IMR-90 (cell line): ENCODE measurements at regions not wholly inside any gene's neighbourhood (a gene's known extent, or its start where the extent isn't known, plus 50 kb on each side); places are given as distances from the start of the nearest gene placed in this dataset.

Experiments
- ATAC-seq: fragments of 200-7000 bp; cut with Tn5 transposase; 2 replicates; pipeline ENCODE4 v1.9.1; 2020; ENCODE audit warnings: low read depth, mild to moderate bottlenecking, moderate library complexity
- BruUV-seq: library from RNA; stranded (reverse); fragments of 400-500 nt; replicated peaks from 2 replicates; lab custom pipeline; 2021; lab: Mats Ljungman, UMichigan
- CTCF ChIA-PET: fragments of 300-600 bp; formaldehyde crosslinking; extraction: SDS; loops from one replicate; lab custom pipeline; 2021; ENCODE audit warnings: antibody characterized with exemption; lab: Yijun Ruan, JAX
- POLR2A ChIA-PET: fragments of 300-600 bp; sonication (Branson Sonifier 250); formaldehyde crosslinking; loops from one replicate; lab custom pipeline; 2022; ENCODE audit warnings: antibody characterized with exemption; ENCODE audit not compliant: unreplicated experiment; lab: Charles Lee
- DNase-seq: peaks from one replicate; pipeline ENCODE4 v3.0.0; 2013
- H2AFZ ChIP-seq: replicated peaks from 2 replicates; pipeline ENCODE3; 2013; ENCODE audit warnings: low read length, mild to moderate bottlenecking; ENCODE audit not compliant: poor library complexity
- H2AK5ac ChIP-seq: 2 replicates; pipeline ENCODE4 v1.6.1; 2013; ENCODE audit warnings: low read depth, low read length, inconsistent platforms
- H2AK9ac ChIP-seq: replicated peaks from 2 replicates; pipeline ENCODE3; 2013; ENCODE audit warnings: mild to moderate bottlenecking, low read depth, low read length, moderate library complexity; ENCODE audit not compliant: poor library complexity
- H2BK120ac ChIP-seq: 2 replicates; pipeline ENCODE4 v1.6.1; 2013; ENCODE audit warnings: low read depth, low read length, inconsistent platforms
- H2BK15ac ChIP-seq: 3 replicates; pipeline ENCODE4 v1.6.1; 2013; ENCODE audit warnings: low read depth, low read length, inconsistent platforms
- H2BK20ac ChIP-seq: 2 replicates; pipeline ENCODE4 v1.6.1; 2013; ENCODE audit warnings: low read depth, mild to moderate bottlenecking, inconsistent platforms, low read length, moderate library complexity
- H2BK5ac ChIP-seq: 2 replicates; pipeline ENCODE4 v1.6.1; 2013; ENCODE audit warnings: mild to moderate bottlenecking, low read depth, low read length, inconsistent platforms; ENCODE audit not compliant: poor library complexity, severe bottlenecking
- H3K14ac ChIP-seq: replicated peaks from 2 replicates; pipeline ENCODE4 v1.6.1; 2013; ENCODE audit warnings: low read depth, low read length, inconsistent platforms
- H3K18ac ChIP-seq: 2 replicates; pipeline ENCODE4 v1.6.1; 2013; ENCODE audit warnings: low read depth, low read length, control low read depth
- H3K23ac ChIP-seq: 2 replicates; pipeline ENCODE4 v1.6.1; 2013; ENCODE audit warnings: low read depth, low read length, inconsistent platforms
- H3K27ac ChIP-seq: 2 replicates; pipeline ENCODE4 v1.5.1; 2013; ENCODE audit warnings: mild to moderate bottlenecking, control low read depth, low read length; ENCODE audit not compliant: insufficient read depth
- H3K27me3 ChIP-seq: 2 replicates; pipeline ENCODE4 v1.6.1; 2013; ENCODE audit warnings: low read length; ENCODE audit not compliant: control insufficient read depth, insufficient read depth
- H3K36me3 ChIP-seq: 2 replicates; pipeline ENCODE4 v1.6.1; 2013; ENCODE audit warnings: low read length, mixed read lengths; ENCODE audit not compliant: control insufficient read depth, insufficient read depth
- H3K4ac ChIP-seq: 2 replicates; pipeline ENCODE4 v1.6.1; 2013; ENCODE audit warnings: low read depth, low read length, inconsistent platforms
- H3K4me1 ChIP-seq: 2 replicates; pipeline ENCODE4 v1.6.1; 2013; ENCODE audit warnings: low read length, mixed read lengths; ENCODE audit not compliant: control insufficient read depth, insufficient read depth
- H3K4me2 ChIP-seq: 2 replicates; pipeline ENCODE4 v1.6.1; 2013; ENCODE audit warnings: low read depth, mild to moderate bottlenecking, control low read depth, low read length, moderate library complexity
- H3K4me3 ChIP-seq: 2 replicates; pipeline ENCODE4 v1.5.1; 2013; ENCODE audit warnings: low read depth, mild to moderate bottlenecking, control low read depth, low read length, moderate library complexity; ENCODE audit not compliant: insufficient read depth
- H3K56ac ChIP-seq: 2 replicates; pipeline ENCODE4 v1.6.1; 2013; ENCODE audit warnings: low read length, inconsistent platforms; ENCODE audit not compliant: insufficient read depth; ENCODE audit errors: extremely low read depth
- H3K79me1 ChIP-seq, 2 experiments: 2 replicates each; pipeline ENCODE4 v1.6.1; 2013; ENCODE audit warnings: low read length in 2 of 2, inconsistent platforms in 1 of 2, low read depth in 1 of 2
- H3K9ac ChIP-seq: 2 replicates; pipeline ENCODE4 v1.6.1; 2013; ENCODE audit warnings: low read depth, low read length, control low read depth
- H3K9me1 ChIP-seq: 2 replicates; pipeline ENCODE4 v1.6.1; 2013; ENCODE audit warnings: low read length, inconsistent platforms; ENCODE audit not compliant: insufficient read depth
- H3K9me3 ChIP-seq: 2 replicates; pipeline ENCODE4 v1.6.1; 2013; ENCODE audit warnings: low read length; ENCODE audit not compliant: control insufficient read depth, insufficient read depth
- H4K20me1 ChIP-seq: 2 replicates; pipeline ENCODE4 v1.6.1; 2013; ENCODE audit warnings: low read length, inconsistent platforms; ENCODE audit not compliant: insufficient read depth
- H4K5ac ChIP-seq: 2 replicates; pipeline ENCODE4 v1.6.1; 2013; ENCODE audit warnings: mild to moderate bottlenecking, low read depth, low read length, control low read depth
- H4K8ac ChIP-seq, 2 experiments: 2 replicates each; pipeline ENCODE4 v1.6.1; 2013; ENCODE audit warnings: low read depth in 2 of 2, low read length in 2 of 2, control low read depth in 1 of 2, inconsistent platforms in 1 of 2
- H4K91ac ChIP-seq: 2 replicates; pipeline ENCODE4 v1.6.1; 2013; ENCODE audit warnings: low read depth, low read length, inconsistent platforms; ENCODE audit not compliant: insufficient read depth
- CEBPB ChIP-seq: IDR thresholded peaks from 2 replicates; pipeline ENCODE4 v1.6.1; 2012; ENCODE audit warnings: low read depth, low read length, improper control_type of control experiment
- CTCF ChIP-seq: conservative IDR thresholded peaks from 2 replicates; pipeline ENCODE4 v1.5.1; 2012; ENCODE audit warnings: mild to moderate bottlenecking, low read depth, low read length, improper control_type of control experiment
- ELK1 ChIP-seq: fragments of 150-350 bp; IDR thresholded peaks from 2 replicates; pipeline ENCODE4 v1.6.1; 2016; ENCODE audit warnings: low read depth, mild to moderate bottlenecking, low read length, moderate library complexity, borderline replicate concordance
- FOS ChIP-seq: fragments of 150-350 bp; IDR thresholded peaks from 2 replicates; pipeline ENCODE4 v1.6.1; 2016; ENCODE audit warnings: low read depth, low read length
- MAFK ChIP-seq: IDR thresholded peaks from 2 replicates; pipeline ENCODE4 v1.6.1; 2012; ENCODE audit warnings: low read depth, low read length, improper control_type of control experiment
- MAZ ChIP-seq: IDR thresholded peaks from 2 replicates; pipeline ENCODE4 v1.6.1; 2012; ENCODE audit warnings: low read depth, mild to moderate bottlenecking, low read length, improper control_type of control experiment, moderate library complexity, borderline replicate concordance
- MXI1 ChIP-seq: IDR thresholded peaks from 2 replicates; pipeline ENCODE4 v1.6.1; 2012; ENCODE audit warnings: low read depth, mild to moderate bottlenecking, low read length, moderate library complexity, borderline replicate concordance
- NFE2L2 ChIP-seq: fragments of 150-350 bp; IDR thresholded peaks from 2 replicates; pipeline ENCODE4 v1.6.1; 2016; ENCODE audit warnings: low read depth, mild to moderate bottlenecking, low read length
- POLR2A ChIP-seq: IDR thresholded peaks from 2 replicates; pipeline ENCODE4 v1.6.1; 2012; ENCODE audit warnings: mild to moderate bottlenecking, low read depth, low read length
- RCOR1 ChIP-seq: IDR thresholded peaks from 2 replicates; pipeline ENCODE4 v1.6.1; 2012; ENCODE audit warnings: mild to moderate bottlenecking, low read length, improper control_type of control experiment; ENCODE audit not compliant: insufficient replicate concordance
- SMC3 ChIP-seq: fragments of 150-350 bp; IDR thresholded peaks from 2 replicates; pipeline ENCODE4 v1.6.1; 2016; ENCODE audit warnings: low read depth, mild to moderate bottlenecking, antibody characterized with exemption, low read length, moderate library complexity
- USF2 ChIP-seq: fragments of 150-350 bp; IDR thresholded peaks from 2 replicates; pipeline ENCODE4 v1.6.1; 2017; ENCODE audit warnings: mild to moderate bottlenecking, antibody characterized with exemption, low read length, low read depth
- WGBS, 2 experiments: methylation state at CpG; one replicate each; pipeline versions ENCODE4 v1.1.5 to v1.1.7; 2013; ENCODE audit warnings: missing lambda C conversion rate in 2 of 2; ENCODE audit not compliant: insufficient read length in 1 of 2; ENCODE audit errors: extremely low coverage in 2 of 2; 5-methylcytosine and 5-hydroxymethylcytosine counted together
- dilution Hi-C: fragments of 300-500 bp; cut with HindIII; formaldehyde crosslinking; loops from one replicate; pipeline ENCODE4 v1.14.3; 2018; ENCODE audit warnings: low sequenced_read_pairs; ENCODE audit not compliant: unreplicated experiment
- in situ Hi-C: fragments of 300-500 bp; cut with MboI; formaldehyde crosslinking; loops from 3 replicates; pipeline ENCODE4 v1.14.3; 2019; ENCODE audit warnings: low sequenced_read_pairs, inconsistent platforms, mixed read lengths
- intact Hi-C: fragments of 100-400 bp; cut with micrococcal nuclease; formaldehyde crosslinking; loops from 2 replicates; pipeline ENCODE4 v1.10.0; 2022

GRCh38 chr2:120825370-120826259 is 89.9 kb downstream of the GLI2 start:
- intact Hi-C loops = loop anchor here (2.0 to 10.0 kb wide), 3 partner anchors 112 to 243 kb away; no protein-coding TSS in a partner anchor
- ChIA-PET CTCF (interaction anchor here (1.0 kb wide), 1 partner anchor 89 kb away, joined by 4 read pairs; no protein-coding TSS in a partner anchor), POLR2A (interaction anchor here (0.8 kb wide), 1 partner anchor 89 kb away, joined by 4 read pairs; no protein-coding TSS in a partner anchor)
- DNase-seq (peak; percentile 90), ATAC-seq (peak; percentile 92)
- in situ Hi-C loops = no loop called here
- no peak overlapping the region for H3K9ac ChIP-seq
- H3K9me3 ChIP-seq = no peaks in the 10 kb centered on the region
- WGBS, 2 experiments = 49% methylated on average over 5 of the region's 13 CpGs; no CpG with 5 or more reads in 1 of the 2 experiments
- H3K9me1 ChIP-seq = peaks cover 47% of the 10 kb centered on the region
- H3K14ac ChIP-seq = peak overlapping the region; percentile 38; the same call in 1 of the 2 replicates
- peak overlapping the region; percentile 63 for H2BK5ac ChIP-seq
- H3K23ac ChIP-seq = peak overlapping the region; percentile 62
- peaks cover 6% of the 10 kb centered on the region for H3K36me3 ChIP-seq
- H2AK5ac ChIP-seq = peak overlapping the region; percentile 82
- H3K4me3 ChIP-seq = no peak overlapping the region
- no peaks in the 10 kb centered on the region for H3K27me3 ChIP-seq
- H3K56ac ChIP-seq = no peak overlapping the region
- H2BK20ac ChIP-seq = peak overlapping the region; percentile 64; the same call in 1 of the 2 replicates
- BruUV-seq = no TSS peak
- H3K18ac ChIP-seq = peak overlapping the region; percentile 22; the same call in 1 of the 2 replicates
- H3K27ac ChIP-seq = peak overlapping the region; percentile 63
- peak overlapping the region; percentile 10; the same call in 1 of the 3 replicates for H2BK15ac ChIP-seq
- peaks cover 33% of the 10 kb centered on the region for H3K4me1 ChIP-seq
- H4K20me1 ChIP-seq = peaks cover 72% of the 10 kb centered on the region
- peak overlapping the region; percentile 37 for H2AK9ac ChIP-seq
- dilution Hi-C loops = no loop called here
- H3K4me2 ChIP-seq = peak overlapping the region; percentile 82
- TF ChIP-seq CEBPB = peak; percentile 76
- TF ChIP-seq POLR2A = no peak
- TF ChIP-seq MXI1 = peak; percentile 40; the same call in 1 of the 2 replicates
- no peak; the same call in 1 of the 2 replicates for TF ChIP-seq SMC3
- no peak for TF ChIP-seq MAFK
- TF ChIP-seq RCOR1 = peak; percentile 12
- TF ChIP-seq CTCF = no peak
- TF ChIP-seq MAZ = peak; percentile 74
- no peak for TF ChIP-seq ELK1
- TF ChIP-seq FOS = no peak
- no peak for TF ChIP-seq NFE2L2
- no peak for TF ChIP-seq USF2
- H4K8ac ChIP-seq = peak overlapping the region in 1 of 2 experiments; percentile 59; a peak in 1 of 4 replicates
- H3K4ac ChIP-seq = peak overlapping the region; percentile 58
- no peak overlapping the region for H4K5ac ChIP-seq
- peaks cover 52 to 98% of the 10 kb centered on the region in 2 experiments for H3K79me1 ChIP-seq
- peak overlapping the region; percentile 62 for H4K91ac ChIP-seq
- H2AFZ ChIP-seq = peak overlapping the region; percentile 33
- peak overlapping the region; percentile 64; the same call in 1 of the 2 replicates for H2BK120ac ChIP-seq
